Retinal pigment epithelial cell (primary cell): ENCODE measurements at regions not wholly inside any gene's neighbourhood (a gene's known extent, or its start where the extent isn't known, plus 50 kb on each side); places are given as distances from the start of the nearest gene placed in this dataset.

Experiments used
- DNase-seq: peaks from one replicate; pipeline ENCODE4 v3.0.0-alpha.2; 2010; ENCODE audit warnings: low read depth
- H3K4me3 ChIP-seq: 2 replicates; pipeline ENCODE4 v1.5.1; 2011; ENCODE audit warnings: mild to moderate bottlenecking, low read length, control low read depth, moderate library complexity
- TF ChIP-seq, protein P1 (sequence below): conservative IDR thresholded peaks from 2 replicates; pipeline ENCODE4 v1.5.1; 2011; ENCODE audit warnings: low read depth, low read length, control low read depth, inconsistent platforms

DNA sequence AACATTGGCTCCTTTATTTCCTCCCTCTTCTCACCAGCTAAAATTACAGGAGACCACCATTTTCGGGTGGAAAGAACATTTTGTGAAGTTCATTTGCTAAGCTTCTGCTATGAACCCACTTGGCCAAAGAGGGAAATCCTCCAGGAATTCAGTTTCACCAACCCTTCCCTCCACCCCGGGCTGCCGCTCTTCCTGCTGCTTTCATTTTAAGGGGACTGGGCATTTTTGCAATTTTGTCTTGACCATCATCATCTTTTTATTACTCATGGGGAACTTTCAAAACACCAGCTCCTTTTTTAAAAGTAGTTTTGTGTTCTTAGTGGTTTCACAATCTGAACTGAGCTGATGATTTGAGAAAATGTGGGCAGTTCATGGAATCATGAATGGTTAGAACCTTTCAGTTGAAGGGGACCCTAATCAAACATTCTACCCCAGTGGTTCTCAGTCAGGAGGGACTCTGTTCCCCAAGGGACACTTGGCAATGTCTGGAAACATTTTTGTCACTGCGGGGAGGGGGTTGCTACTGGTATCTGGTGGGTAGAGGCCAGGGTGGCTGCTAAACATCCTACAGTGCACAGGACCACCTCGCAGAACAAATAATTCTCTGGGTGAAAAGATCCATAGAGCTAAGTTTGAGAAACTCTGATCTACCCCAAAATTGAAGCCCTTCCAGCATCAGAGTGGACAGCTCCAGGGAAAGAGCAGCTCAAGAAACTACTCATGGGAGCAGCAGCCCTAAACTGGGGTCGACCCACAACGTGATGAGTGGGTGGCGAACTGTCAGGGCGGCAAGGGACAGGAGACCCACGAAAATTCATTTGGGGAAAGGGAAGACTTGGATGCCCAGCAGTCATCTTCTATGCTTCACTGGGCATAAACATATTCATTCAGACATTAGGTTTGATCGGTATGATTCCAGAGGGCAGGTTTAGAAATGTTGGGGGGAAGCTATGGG, 92.9 kb downstream of the ACKR3 start:
- TF ChIP-seq, protein P1, sequence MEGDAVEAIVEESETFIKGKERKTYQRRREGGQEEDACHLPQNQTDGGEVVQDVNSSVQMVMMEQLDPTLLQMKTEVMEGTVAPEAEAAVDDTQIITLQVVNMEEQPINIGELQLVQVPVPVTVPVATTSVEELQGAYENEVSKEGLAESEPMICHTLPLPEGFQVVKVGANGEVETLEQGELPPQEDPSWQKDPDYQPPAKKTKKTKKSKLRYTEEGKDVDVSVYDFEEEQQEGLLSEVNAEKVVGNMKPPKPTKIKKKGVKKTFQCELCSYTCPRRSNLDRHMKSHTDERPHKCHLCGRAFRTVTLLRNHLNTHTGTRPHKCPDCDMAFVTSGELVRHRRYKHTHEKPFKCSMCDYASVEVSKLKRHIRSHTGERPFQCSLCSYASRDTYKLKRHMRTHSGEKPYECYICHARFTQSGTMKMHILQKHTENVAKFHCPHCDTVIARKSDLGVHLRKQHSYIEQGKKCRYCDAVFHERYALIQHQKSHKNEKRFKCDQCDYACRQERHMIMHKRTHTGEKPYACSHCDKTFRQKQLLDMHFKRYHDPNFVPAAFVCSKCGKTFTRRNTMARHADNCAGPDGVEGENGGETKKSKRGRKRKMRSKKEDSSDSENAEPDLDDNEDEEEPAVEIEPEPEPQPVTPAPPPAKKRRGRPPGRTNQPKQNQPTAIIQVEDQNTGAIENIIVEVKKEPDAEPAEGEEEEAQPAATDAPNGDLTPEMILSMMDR, result no peak
- H3K4me3 ChIP-seq, result no peak overlapping the region
- no peak for DNase-seq

DNA sequence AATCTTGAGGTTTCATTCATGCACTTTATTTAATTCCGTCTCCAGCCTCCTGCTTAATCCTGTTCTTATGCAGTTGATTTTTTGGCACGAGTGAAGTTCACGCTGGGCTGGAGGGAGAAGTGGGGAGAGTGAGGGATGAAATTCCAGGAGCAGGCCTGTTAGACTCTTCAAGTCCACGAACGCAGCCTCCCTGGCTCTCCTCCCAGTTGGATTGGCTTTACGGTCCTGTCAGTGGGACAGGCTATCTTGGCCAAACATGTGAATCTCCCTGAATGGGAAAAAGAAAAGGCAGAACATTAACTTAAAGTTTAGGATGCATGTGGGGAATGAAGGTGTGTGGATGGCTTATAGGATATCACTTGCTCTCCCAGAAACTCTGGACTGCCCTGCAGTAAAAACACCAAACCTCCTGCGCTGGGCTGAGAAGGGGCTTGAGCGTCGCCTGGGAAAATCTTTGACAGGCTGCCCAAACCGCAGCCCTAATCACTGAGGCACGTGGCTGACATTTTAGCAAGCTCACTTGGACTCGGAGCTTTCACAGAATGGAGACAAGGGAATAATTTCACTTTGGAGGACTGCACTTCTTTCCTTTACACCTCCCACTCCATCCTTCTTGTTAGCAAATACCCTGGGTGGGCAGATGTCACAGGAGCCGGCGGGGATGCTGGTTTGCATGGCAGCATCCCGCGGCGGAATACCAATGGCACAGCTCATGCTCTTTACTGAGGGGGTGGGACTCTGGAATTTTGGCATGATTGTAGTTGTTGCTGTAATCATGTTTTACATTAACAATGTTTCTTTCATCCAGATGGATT, 93.9 kb downstream of the ACKR3 start:
- DNase-seq, result peak; percentile 71
- TF ChIP-seq, protein P1, result no peak
- no peak overlapping the region for H3K4me3 ChIP-seq

DNA sequence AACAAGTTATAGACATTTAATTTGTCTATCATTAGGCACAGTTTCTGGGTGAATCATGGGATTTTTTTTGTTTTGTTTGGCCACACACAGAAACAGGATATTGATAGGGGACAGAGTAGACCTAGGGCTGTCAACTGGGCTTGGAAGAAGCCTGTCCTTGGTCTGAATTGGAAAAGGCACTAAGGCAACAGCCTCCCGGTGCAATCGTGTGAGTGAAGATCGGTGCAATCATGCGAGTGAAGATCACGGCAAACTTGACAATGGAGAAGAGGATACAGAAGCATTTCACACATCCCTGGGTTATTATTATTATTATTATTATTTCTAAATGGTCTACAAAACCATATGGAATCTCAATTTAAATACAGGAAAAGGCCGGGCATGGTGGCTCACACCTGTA, 94.5 kb downstream of the ACKR3 start:
- TF ChIP-seq, protein P1, result no peak
- H3K4me3 ChIP-seq, result no peak overlapping the region
- no peak for DNase-seq

DNA sequence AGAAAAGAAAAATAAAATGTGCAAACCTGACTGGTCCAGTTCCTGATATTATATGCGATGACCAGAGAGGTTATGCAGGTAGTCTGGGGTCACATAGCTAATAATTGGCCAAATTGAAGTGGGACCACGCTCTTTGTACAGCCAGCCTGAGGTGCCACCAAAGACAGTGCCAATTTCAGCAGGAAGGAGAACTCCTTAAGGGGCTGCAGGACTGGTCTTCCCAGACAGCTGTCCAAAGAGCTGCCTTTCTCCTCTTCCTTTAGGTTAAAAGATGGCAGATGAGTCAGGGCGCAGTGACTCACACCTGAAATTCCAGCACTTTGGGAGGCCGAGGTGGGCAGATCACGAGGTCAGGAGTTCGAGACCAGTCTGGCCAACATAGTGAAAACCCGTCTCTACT, 95.5 kb downstream of the ACKR3 start:
- no peak for DNase-seq
- TF ChIP-seq, protein P1, result no peak
- no peak overlapping the region for H3K4me3 ChIP-seq

DNA sequence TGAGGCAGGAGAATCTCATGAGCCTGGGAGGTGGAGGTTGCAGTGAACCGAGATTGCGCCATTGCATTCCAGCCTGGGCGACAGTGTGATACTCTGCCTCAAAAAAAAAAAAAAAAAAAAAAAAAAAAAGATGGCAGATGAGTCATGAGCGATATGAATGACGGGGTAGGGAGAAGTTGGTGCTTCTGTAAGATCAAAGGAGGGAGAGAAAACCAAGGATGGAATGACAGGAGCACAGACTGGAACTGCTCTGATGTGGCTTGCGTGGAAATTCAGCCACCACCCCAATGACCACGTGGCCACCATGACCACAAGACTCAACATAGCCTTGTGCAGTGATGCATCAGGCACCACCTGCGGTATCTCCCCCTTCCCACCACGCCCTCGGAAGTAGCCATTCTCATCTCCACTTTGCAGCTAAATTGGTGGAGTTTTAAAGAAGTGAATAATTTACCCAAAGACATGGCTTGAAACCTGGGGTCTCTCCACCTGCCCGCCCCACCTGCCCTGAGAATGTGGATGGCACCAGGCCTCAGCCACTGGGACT, 96.0 kb downstream of the ACKR3 start:
- TF ChIP-seq, protein P1, result no peak
- DNase-seq, result no peak
- H3K4me3 ChIP-seq, result no peak overlapping the region

DNA sequence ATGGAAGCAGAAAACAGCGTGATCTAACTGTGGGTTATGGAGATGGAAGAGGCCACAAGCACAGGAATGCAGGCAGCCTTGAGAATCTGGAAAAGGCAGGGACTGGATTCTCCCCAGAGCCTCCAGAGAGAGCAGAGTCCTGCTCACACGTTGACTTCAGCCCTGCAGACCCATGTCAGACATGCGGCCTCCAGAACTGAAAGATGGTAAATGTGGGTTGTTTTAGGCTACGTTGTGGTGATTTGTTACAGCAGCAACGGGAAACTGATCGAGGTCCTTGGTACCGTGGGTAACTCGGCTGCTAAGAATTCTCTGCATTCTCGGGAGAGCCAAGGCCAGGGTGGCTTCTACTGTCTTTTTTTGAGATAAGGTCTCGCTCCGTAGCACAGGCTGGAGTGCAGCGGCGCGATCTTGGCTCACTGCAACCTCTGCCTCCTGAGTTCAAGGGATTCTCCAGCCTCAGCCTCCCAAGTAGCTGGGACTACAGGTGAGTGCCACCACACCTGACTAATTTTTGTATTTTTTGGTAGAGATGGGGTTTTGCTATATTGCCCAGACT, 97.1 kb downstream of the ACKR3 start:
- no peak overlapping the region for H3K4me3 ChIP-seq
- no peak for DNase-seq
- TF ChIP-seq, protein P1, result no peak
